IMR-90 (cell line): ENCODE measurements at regions not wholly inside any gene's neighbourhood (a gene's known extent, or its start where the extent isn't known, plus 50 kb on each side); places are given as distances from the start of the nearest gene placed in this dataset.

Source experiments
- ATAC-seq: fragments of 200-7000 bp; cut with Tn5 transposase; 2 replicates; pipeline ENCODE4 v1.9.1; 2020; ENCODE audit warnings: low read depth, mild to moderate bottlenecking, moderate library complexity
- BruUV-seq: library from RNA; stranded (reverse); fragments of 400-500 nt; replicated peaks from 2 replicates; lab custom pipeline; 2021; lab: Mats Ljungman, UMichigan
- CTCF ChIA-PET: fragments of 300-600 bp; formaldehyde crosslinking; extraction: SDS; loops from one replicate; lab custom pipeline; 2021; ENCODE audit warnings: antibody characterized with exemption; lab: Yijun Ruan, JAX
- POLR2A ChIA-PET: fragments of 300-600 bp; sonication (Branson Sonifier 250); formaldehyde crosslinking; loops from one replicate; lab custom pipeline; 2022; ENCODE audit warnings: antibody characterized with exemption; ENCODE audit not compliant: unreplicated experiment; lab: Charles Lee
- DNase-seq: peaks from one replicate; pipeline ENCODE4 v3.0.0; 2013
- H2AFZ ChIP-seq: replicated peaks from 2 replicates; pipeline ENCODE3; 2013; ENCODE audit warnings: low read length, mild to moderate bottlenecking; ENCODE audit not compliant: poor library complexity
- H2AK5ac ChIP-seq: 2 replicates; pipeline ENCODE4 v1.6.1; 2013; ENCODE audit warnings: low read depth, low read length, inconsistent platforms
- H2AK9ac ChIP-seq: replicated peaks from 2 replicates; pipeline ENCODE3; 2013; ENCODE audit warnings: mild to moderate bottlenecking, low read depth, low read length, moderate library complexity; ENCODE audit not compliant: poor library complexity
- H2BK120ac ChIP-seq: 2 replicates; pipeline ENCODE4 v1.6.1; 2013; ENCODE audit warnings: low read depth, low read length, inconsistent platforms
- H2BK15ac ChIP-seq: 3 replicates; pipeline ENCODE4 v1.6.1; 2013; ENCODE audit warnings: low read depth, low read length, inconsistent platforms
- H2BK20ac ChIP-seq: 2 replicates; pipeline ENCODE4 v1.6.1; 2013; ENCODE audit warnings: low read depth, mild to moderate bottlenecking, inconsistent platforms, low read length, moderate library complexity
- H2BK5ac ChIP-seq: 2 replicates; pipeline ENCODE4 v1.6.1; 2013; ENCODE audit warnings: mild to moderate bottlenecking, low read depth, low read length, inconsistent platforms; ENCODE audit not compliant: poor library complexity, severe bottlenecking
- H3K14ac ChIP-seq: replicated peaks from 2 replicates; pipeline ENCODE4 v1.6.1; 2013; ENCODE audit warnings: low read depth, low read length, inconsistent platforms
- H3K18ac ChIP-seq: 2 replicates; pipeline ENCODE4 v1.6.1; 2013; ENCODE audit warnings: low read depth, low read length, control low read depth
- H3K23ac ChIP-seq: 2 replicates; pipeline ENCODE4 v1.6.1; 2013; ENCODE audit warnings: low read depth, low read length, inconsistent platforms
- H3K27ac ChIP-seq: 2 replicates; pipeline ENCODE4 v1.5.1; 2013; ENCODE audit warnings: mild to moderate bottlenecking, control low read depth, low read length; ENCODE audit not compliant: insufficient read depth
- H3K27me3 ChIP-seq: 2 replicates; pipeline ENCODE4 v1.6.1; 2013; ENCODE audit warnings: low read length; ENCODE audit not compliant: control insufficient read depth, insufficient read depth
- H3K36me3 ChIP-seq: 2 replicates; pipeline ENCODE4 v1.6.1; 2013; ENCODE audit warnings: low read length, mixed read lengths; ENCODE audit not compliant: control insufficient read depth, insufficient read depth
- H3K4ac ChIP-seq: 2 replicates; pipeline ENCODE4 v1.6.1; 2013; ENCODE audit warnings: low read depth, low read length, inconsistent platforms
- H3K4me1 ChIP-seq: 2 replicates; pipeline ENCODE4 v1.6.1; 2013; ENCODE audit warnings: low read length, mixed read lengths; ENCODE audit not compliant: control insufficient read depth, insufficient read depth
- H3K4me2 ChIP-seq: 2 replicates; pipeline ENCODE4 v1.6.1; 2013; ENCODE audit warnings: low read depth, mild to moderate bottlenecking, control low read depth, low read length, moderate library complexity
- H3K4me3 ChIP-seq: 2 replicates; pipeline ENCODE4 v1.5.1; 2013; ENCODE audit warnings: low read depth, mild to moderate bottlenecking, control low read depth, low read length, moderate library complexity; ENCODE audit not compliant: insufficient read depth
- H3K56ac ChIP-seq: 2 replicates; pipeline ENCODE4 v1.6.1; 2013; ENCODE audit warnings: low read length, inconsistent platforms; ENCODE audit not compliant: insufficient read depth; ENCODE audit errors: extremely low read depth
- H3K79me1 ChIP-seq, 2 experiments: 2 replicates each; pipeline ENCODE4 v1.6.1; 2013; ENCODE audit warnings: low read length in 2 of 2, inconsistent platforms in 1 of 2, low read depth in 1 of 2
- H3K9ac ChIP-seq: 2 replicates; pipeline ENCODE4 v1.6.1; 2013; ENCODE audit warnings: low read depth, low read length, control low read depth
- H3K9me1 ChIP-seq: 2 replicates; pipeline ENCODE4 v1.6.1; 2013; ENCODE audit warnings: low read length, inconsistent platforms; ENCODE audit not compliant: insufficient read depth
- H3K9me3 ChIP-seq: 2 replicates; pipeline ENCODE4 v1.6.1; 2013; ENCODE audit warnings: low read length; ENCODE audit not compliant: control insufficient read depth, insufficient read depth
- H4K20me1 ChIP-seq: 2 replicates; pipeline ENCODE4 v1.6.1; 2013; ENCODE audit warnings: low read length, inconsistent platforms; ENCODE audit not compliant: insufficient read depth
- H4K5ac ChIP-seq: 2 replicates; pipeline ENCODE4 v1.6.1; 2013; ENCODE audit warnings: mild to moderate bottlenecking, low read depth, low read length, control low read depth
- H4K8ac ChIP-seq, 2 experiments: 2 replicates each; pipeline ENCODE4 v1.6.1; 2013; ENCODE audit warnings: low read depth in 2 of 2, low read length in 2 of 2, control low read depth in 1 of 2, inconsistent platforms in 1 of 2
- H4K91ac ChIP-seq: 2 replicates; pipeline ENCODE4 v1.6.1; 2013; ENCODE audit warnings: low read depth, low read length, inconsistent platforms; ENCODE audit not compliant: insufficient read depth
- CEBPB ChIP-seq: IDR thresholded peaks from 2 replicates; pipeline ENCODE4 v1.6.1; 2012; ENCODE audit warnings: low read depth, low read length, improper control_type of control experiment
- CHD1 ChIP-seq: IDR thresholded peaks from 2 replicates; pipeline ENCODE4 v1.6.1; 2012; ENCODE audit warnings: low read depth, low read length, improper control_type of control experiment
- CTCF ChIP-seq: conservative IDR thresholded peaks from 2 replicates; pipeline ENCODE4 v1.5.1; 2012; ENCODE audit warnings: mild to moderate bottlenecking, low read depth, low read length, improper control_type of control experiment
- ELK1 ChIP-seq: fragments of 150-350 bp; IDR thresholded peaks from 2 replicates; pipeline ENCODE4 v1.6.1; 2016; ENCODE audit warnings: low read depth, mild to moderate bottlenecking, low read length, moderate library complexity, borderline replicate concordance
- FOS ChIP-seq: fragments of 150-350 bp; IDR thresholded peaks from 2 replicates; pipeline ENCODE4 v1.6.1; 2016; ENCODE audit warnings: low read depth, low read length
- MAFK ChIP-seq: IDR thresholded peaks from 2 replicates; pipeline ENCODE4 v1.6.1; 2012; ENCODE audit warnings: low read depth, low read length, improper control_type of control experiment
- MAZ ChIP-seq: IDR thresholded peaks from 2 replicates; pipeline ENCODE4 v1.6.1; 2012; ENCODE audit warnings: low read depth, mild to moderate bottlenecking, low read length, improper control_type of control experiment, moderate library complexity, borderline replicate concordance
- MXI1 ChIP-seq: IDR thresholded peaks from 2 replicates; pipeline ENCODE4 v1.6.1; 2012; ENCODE audit warnings: low read depth, mild to moderate bottlenecking, low read length, moderate library complexity, borderline replicate concordance
- NFE2L2 ChIP-seq: fragments of 150-350 bp; IDR thresholded peaks from 2 replicates; pipeline ENCODE4 v1.6.1; 2016; ENCODE audit warnings: low read depth, mild to moderate bottlenecking, low read length
- POLR2A ChIP-seq: IDR thresholded peaks from 2 replicates; pipeline ENCODE4 v1.6.1; 2012; ENCODE audit warnings: mild to moderate bottlenecking, low read depth, low read length
- RAD21 ChIP-seq: IDR thresholded peaks from 2 replicates; pipeline ENCODE4 v1.6.1; 2012; ENCODE audit warnings: low read length, improper control_type of control experiment
- RCOR1 ChIP-seq: IDR thresholded peaks from 2 replicates; pipeline ENCODE4 v1.6.1; 2012; ENCODE audit warnings: mild to moderate bottlenecking, low read length, improper control_type of control experiment; ENCODE audit not compliant: insufficient replicate concordance
- RFX5 ChIP-seq: IDR thresholded peaks from 2 replicates; pipeline ENCODE4 v1.8.0; 2012; ENCODE audit warnings: low read depth, mild to moderate bottlenecking, low read length, moderate library complexity
- SMC3 ChIP-seq: fragments of 150-350 bp; IDR thresholded peaks from 2 replicates; pipeline ENCODE4 v1.6.1; 2016; ENCODE audit warnings: low read depth, mild to moderate bottlenecking, antibody characterized with exemption, low read length, moderate library complexity
- USF2 ChIP-seq: fragments of 150-350 bp; IDR thresholded peaks from 2 replicates; pipeline ENCODE4 v1.6.1; 2017; ENCODE audit warnings: mild to moderate bottlenecking, antibody characterized with exemption, low read length, low read depth
- WGBS, 2 experiments: methylation state at CpG; one replicate each; pipeline versions ENCODE4 v1.1.5 to v1.1.7; 2013; ENCODE audit warnings: missing lambda C conversion rate in 2 of 2; ENCODE audit not compliant: insufficient read length in 1 of 2; ENCODE audit errors: extremely low coverage in 2 of 2; 5-methylcytosine and 5-hydroxymethylcytosine counted together
- dilution Hi-C: fragments of 300-500 bp; cut with HindIII; formaldehyde crosslinking; loops from one replicate; pipeline ENCODE4 v1.14.3; 2018; ENCODE audit warnings: low sequenced_read_pairs; ENCODE audit not compliant: unreplicated experiment
- in situ Hi-C: fragments of 300-500 bp; cut with MboI; formaldehyde crosslinking; loops from 3 replicates; pipeline ENCODE4 v1.14.3; 2019; ENCODE audit warnings: low sequenced_read_pairs, inconsistent platforms, mixed read lengths
- intact Hi-C: fragments of 100-400 bp; cut with micrococcal nuclease; formaldehyde crosslinking; loops from 2 replicates; pipeline ENCODE4 v1.10.0; 2022

GRCh38 chr3:33971055-33971454 is 172.6 kb downstream of the PDCD6IP start:
- Histone ChIP-seq H3K27me3 (peaks cover 2% of the 10 kb centered on the region; the same call in 1 of the 2 replicates), H2AK5ac (no peak overlapping the region), H4K20me1 (no peaks in the 10 kb centered on the region), H3K36me3 (no peaks in the 10 kb centered on the region), H3K14ac (no peak overlapping the region), H4K5ac (no peak overlapping the region), H3K4me1 (no peaks in the 10 kb centered on the region), H3K4me3 (no peak overlapping the region), H3K56ac (no peak overlapping the region), H4K91ac (no peak overlapping the region), H3K18ac (no peak overlapping the region), H3K9ac (no peak overlapping the region), H2BK20ac (no peak overlapping the region), H3K27ac (no peak overlapping the region), H3K79me1 (no peaks in the 10 kb centered on the region), H2BK120ac (no peak overlapping the region), H3K23ac (no peak overlapping the region), H4K8ac (no peak overlapping the region), H2AFZ (no peak overlapping the region), H3K4ac (no peak overlapping the region), H3K9me3 (peaks cover 2% of the 10 kb centered on the region; the same call in 1 of the 2 replicates), H3K9me1 (no peaks in the 10 kb centered on the region), H2BK5ac (no peak overlapping the region), H2BK15ac (no peak overlapping the region), H2AK9ac (no peak overlapping the region), H3K4me2 (no peak overlapping the region)
- ChIA-PET CTCF (no interaction called here), POLR2A (no interaction called here)
- TF ChIP-seq MXI1 (no peak), CHD1 (no peak), FOS (no peak), RCOR1 (no peak), RFX5 (no peak), USF2 (no peak), ELK1 (no peak), POLR2A (no peak), CEBPB (no peak), SMC3 (no peak), RAD21 (no peak), NFE2L2 (no peak), CTCF (no peak), MAFK (no peak), MAZ (no peak)
- ATAC-seq (no peak), DNase-seq (no peak)
- in situ Hi-C loops (no loop called here), dilution Hi-C loops (no loop called here), intact Hi-C loops (no loop called here)
- no TSS peak for BruUV-seq
- WGBS, 2 experiments, result no CpG with 5 or more reads among the region's 1 CpG
